Liver (tissue), 8 donors: ENCODE measurements at regions not wholly inside any gene's neighbourhood (a gene's known extent, or its start where the extent isn't known, plus 50 kb on each side); places are given as distances from the start of the nearest gene placed in this dataset.
"Not testable (repeated sequence)": the region's sequence is repeated elsewhere in the genome, so short reads cannot be mapped to it uniquely, and the experiment has no call there.

Source experiments
- DNase-seq: peaks from one replicate; pipeline ENCODE4 v3.0.0-alpha.2; 2017; ENCODE audit warnings: low spot score
- H3K27ac ChIP-seq, 2 donors: one replicate each; pipeline ENCODE4 v1.7.0; 2013; ENCODE audit warnings: inconsistent platforms in 2 of 2, low read length in 2 of 2, control low read depth in 1 of 2, low read depth in 1 of 2, mild to moderate bottlenecking in 1 of 2
- H3K27me3 ChIP-seq, 4 donors: one replicate each; pipeline versions ENCODE4 v1.6.1 to v1.7.0; 2013; ENCODE audit warnings: low read length in 3 of 4, inconsistent platforms in 1 of 4, mild to moderate bottlenecking in 1 of 4, moderate library complexity in 1 of 4; ENCODE audit not compliant: control insufficient read depth in 4 of 4, insufficient read depth in 4 of 4
- H3K36me3 ChIP-seq, 4 donors: one replicate each; pipeline versions ENCODE4 v1.6.1 to v1.7.0; 2013; ENCODE audit warnings: low read length in 3 of 4, mild to moderate bottlenecking in 3 of 4, low read depth in 1 of 4, moderate library complexity in 1 of 4; ENCODE audit not compliant: control insufficient read depth in 4 of 4, insufficient read depth in 3 of 4
- H3K4me1 ChIP-seq, 4 donors: one replicate each; pipeline versions ENCODE4 v1.6.1 to v1.7.0; 2013; ENCODE audit warnings: low read length in 3 of 4, mild to moderate bottlenecking in 3 of 4, moderate library complexity in 1 of 4; ENCODE audit not compliant: control insufficient read depth in 4 of 4, insufficient read depth in 4 of 4
- H3K4me3 ChIP-seq, 3 donors: one replicate each; pipeline versions ENCODE4 v1.6.1 to v1.7.0; 2013; ENCODE audit warnings: low read length in 3 of 3, control low read depth in 1 of 3, low read depth in 1 of 3, mild to moderate bottlenecking in 1 of 3
- H3K9ac ChIP-seq, 2 donors: one replicate each; pipeline ENCODE4 v1.7.0; 2013; ENCODE audit warnings: low read length in 2 of 2, mild to moderate bottlenecking in 2 of 2, moderate library complexity in 2 of 2, control low read depth in 1 of 2, low read depth in 1 of 2
- H3K9me3 ChIP-seq, 4 donors: one replicate each; pipeline versions ENCODE4 v1.6.1 to v1.7.0; 2013; ENCODE audit warnings: low read length in 3 of 4; ENCODE audit not compliant: control insufficient read depth in 4 of 4
- ATF3 ChIP-seq: IDR thresholded peaks from 2 replicates; pipeline ENCODE4 v1.6.1; 2016; ENCODE audit warnings: antibody characterized with exemption
- CTCF ChIP-seq: fragments of 150-350 bp; IDR thresholded peaks from 2 replicates; pipeline ENCODE4 v1.5.1; 2017; ENCODE audit warnings: improper control_type of control experiment, low read depth, low read length; ENCODE audit not compliant: missing input control
- FOXA1 ChIP-seq: IDR thresholded peaks from 2 replicates; pipeline ENCODE4 v1.6.1; 2016; ENCODE audit warnings: antibody characterized with exemption
- GABPA ChIP-seq, 2 donors: IDR thresholded peaks in 1 of 2; conservative IDR thresholded peaks in 1 of 2; 2 replicates each; pipeline ENCODE4 v1.6.1; 2016; ENCODE audit warnings: antibody characterized with exemption in 2 of 2, mild to moderate bottlenecking in 1 of 2, moderate library complexity in 1 of 2
- HNF4A ChIP-seq, 2 donors: conservative IDR thresholded peaks; 2 replicates each; pipeline ENCODE4 v1.6.1; 2016; ENCODE audit warnings: antibody characterized with exemption in 2 of 2, mild to moderate bottlenecking in 2 of 2
- HNF4G ChIP-seq: IDR thresholded peaks from 2 replicates; pipeline ENCODE4 v1.6.1; 2016; ENCODE audit warnings: antibody characterized with exemption
- JUND ChIP-seq, 2 donors: IDR thresholded peaks; 2 replicates each; pipeline ENCODE4 v1.6.1; 2016; ENCODE audit warnings: antibody characterized with exemption in 2 of 2
- MAX ChIP-seq: IDR thresholded peaks from 2 replicates; pipeline ENCODE4 v1.6.1; 2016; ENCODE audit warnings: antibody characterized with exemption
- RAD21 ChIP-seq, 2 donors: IDR thresholded peaks; 2 replicates each; pipeline ENCODE4 v1.6.1; 2016; ENCODE audit warnings: antibody characterized with exemption in 2 of 2, mild to moderate bottlenecking in 2 of 2
- REST ChIP-seq: IDR thresholded peaks from 2 replicates; pipeline ENCODE4 v1.6.1; 2016; ENCODE audit warnings: antibody characterized with exemption, mild to moderate bottlenecking
- RXRA ChIP-seq, 2 donors: IDR thresholded peaks; 2 replicates each; pipeline ENCODE4 v1.6.1; 2017 to 2018; ENCODE audit warnings: antibody characterized with exemption in 2 of 2, mild to moderate bottlenecking in 1 of 2
- SP1 ChIP-seq: IDR thresholded peaks from 2 replicates; pipeline ENCODE4 v1.6.1; 2018; ENCODE audit warnings: antibody characterized with exemption, mild to moderate bottlenecking
- TAF1 ChIP-seq: conservative IDR thresholded peaks from 2 replicates; pipeline ENCODE4 v1.6.1; 2016; ENCODE audit warnings: antibody characterized with exemption, mild to moderate bottlenecking
- YY1 ChIP-seq: IDR thresholded peaks from 2 replicates; pipeline ENCODE4 v1.6.1; 2016; ENCODE audit warnings: antibody characterized with exemption, mild to moderate bottlenecking
- ZBTB33 ChIP-seq: IDR thresholded peaks from 2 replicates; pipeline ENCODE4 v1.6.1; 2016; ENCODE audit warnings: antibody characterized with exemption
- WGBS: extraction: QIAGEN DNeasy Blood & Tissue Kit; methylation state at CpG from one replicate; pipeline ENCODE4 v1.1.7; 2013; 5-methylcytosine and 5-hydroxymethylcytosine counted together
- donor health status: healthy.
- donor health status: healthy.
- donor health status: healthy.
- donor health status: healthy.
- donor health status: healthy.

- not testable (repeated sequence) for H3K36me3 ChIP-seq, H3K27me3 ChIP-seq, H3K9ac ChIP-seq, DNase-seq, H3K27ac ChIP-seq, H3K4me1 ChIP-seq
- H3K4me3 ChIP-seq, result peak overlapping the region in 1 of 3 donors; percentile 28
- 100% methylated on average over 1 of the region's 1 CpG for WGBS
- peaks cover 9 to 34% (median 16%) of the 10 kb centered on the region in 4 donors for H3K9me3 ChIP-seq
These were observed 172.4 kb downstream of the PHF2 start for GRCh38 chr9:93748827-93749226.

- Histone ChIP-seq H3K36me3 (no peaks in the 10 kb centered on the region), H3K4me1 (no peaks in the 10 kb centered on the region), H3K9ac (no peak overlapping the region), H3K9me3 (peaks cover 3 to 29% (median 12%) of the 10 kb centered on the region in 4 donors), H3K4me3 (no peak overlapping the region), H3K27me3 (peaks cover 0 to 3% (median 0%) of the 10 kb centered on the region in 4 donors), H3K27ac (no peak overlapping the region)
- TF ChIP-seq ZBTB33, result no peak
- no peak for TF ChIP-seq FOXA1
- no peak for TF ChIP-seq MAX
- TF ChIP-seq REST, result no peak
- no peak for TF ChIP-seq GABPA (IDR thresholded peaks at IDR 0.05 in 1 of 2, conservative IDR thresholded peaks at IDR 0.05 in 1 of 2)
- no peak for TF ChIP-seq HNF4G
- TF ChIP-seq RXRA (IDR thresholded peaks at IDR 0.05), result no peak
- TF ChIP-seq SP1, result no peak
- no peak for TF ChIP-seq TAF1
- no peak for TF ChIP-seq HNF4A (conservative IDR thresholded peaks at IDR 0.05)
- no peak for TF ChIP-seq CTCF
- TF ChIP-seq JUND (IDR thresholded peaks at IDR 0.05), result no peak
- TF ChIP-seq ATF3, result no peak
- no peak for TF ChIP-seq YY1
- no peak for TF ChIP-seq RAD21 (IDR thresholded peaks at IDR 0.05)
- DNase-seq, result no peak
- 33% methylated on average over 1 of the region's 1 CpG for WGBS
These were observed 155.6 kb downstream of the PHF2 start for GRCh38 chr9:93731963-93732362.
